GM12878 (cell line): ENCODE measurements at regions not wholly inside any gene's neighbourhood (a gene's known extent, or its start where the extent isn't known, plus 50 kb on each side); places are given as distances from the start of the nearest gene placed in this dataset.

ENCODE experiments used
- ATAC-seq: fragments of 200-7000 bp; cut with Tn5 transposase; 3 replicates; pipeline ENCODE4 v1.9.1; 2020; ENCODE audit warnings: mild to moderate bottlenecking, moderate library complexity
- BruUV-seq: library from RNA; stranded (reverse); fragments of 400-500 nt; replicated peaks from 2 replicates; lab custom pipeline; 2021; lab: Mats Ljungman, UMichigan
- CTCF ChIA-PET: fragments of 300-600 bp; sonication (Branson Sonifier 250); formaldehyde crosslinking; extraction: SDS; loops from one replicate; lab custom pipeline; 2021; ENCODE audit warnings: inconsistent platforms; lab: Yijun Ruan, JAX
- POLR2A ChIA-PET: fragments of 350-600 bp; formaldehyde crosslinking; extraction: SDS; loops from one replicate; lab custom pipeline; 2021; ENCODE audit warnings: inconsistent platforms; lab: Charles Lee
- RAD21 ChIA-PET: fragments of 300-600 bp; sonication (Branson Sonifier 250); formaldehyde crosslinking; loops from one replicate; lab custom pipeline; 2023; ENCODE audit warnings: antibody characterized with exemption; ENCODE audit not compliant: unreplicated experiment; lab: Charles Lee
- SMC1A ChIA-PET: fragments of 300-600 bp; sonication (Branson Sonifier 250); formaldehyde crosslinking; loops from one replicate; lab custom pipeline; 2023; ENCODE audit not compliant: unreplicated experiment, uncharacterized antibody; lab: Charles Lee
- DNase-seq: peaks from one replicate; pipeline ENCODE4 v3.0.0-alpha.2; 2011; ENCODE audit warnings: low read depth, low spot score
- FAIRE-seq: peaks from 3 replicates; lab custom pipeline; 2011; peaks lifted over from hg19 to GRCh38; lab: Jason Lieb, UNC
- H2AFZ ChIP-seq: 2 replicates; pipeline ENCODE4 v1.6.0; 2011; ENCODE audit warnings: low read depth, low read length, control low read depth; ENCODE audit not compliant: control insufficient read depth
- H3K27ac ChIP-seq: 2 replicates; pipeline ENCODE4 v1.5.1; 2011; ENCODE audit warnings: control low read depth; ENCODE audit not compliant: control insufficient read depth, insufficient read depth
- H3K27me3 ChIP-seq, 2 experiments: replicated peaks in 1 of 2; 2 replicates each; pipeline versions ENCODE4 v1.6.0 to v1.6.1; 2011; ENCODE audit warnings: low read length in 1 of 2; ENCODE audit not compliant: control insufficient read depth in 2 of 2, insufficient read depth in 2 of 2
- H3K36me3 ChIP-seq, 2 experiments: 2 replicates each; pipeline ENCODE4 v1.5.1; 2011; ENCODE audit warnings: low read length in 1 of 2; ENCODE audit not compliant: control insufficient read depth in 2 of 2, insufficient read depth in 2 of 2
- H3K4me1 ChIP-seq: 2 replicates; pipeline ENCODE4 v1.6.1; 2011; ENCODE audit warnings: mild to moderate bottlenecking, low read length, moderate library complexity, mixed read lengths; ENCODE audit not compliant: control insufficient read depth, insufficient read depth
- H3K4me2 ChIP-seq: 2 replicates; pipeline ENCODE4 v1.6.0; 2011; ENCODE audit warnings: control low read depth; ENCODE audit not compliant: control insufficient read depth, insufficient read depth
- H3K4me3 ChIP-seq: fragments of 200-600 bp; sonication (generic); 2 replicates; pipeline ENCODE4 v1.5.1; 2016
- H3K79me2 ChIP-seq: 2 replicates; pipeline ENCODE4 v1.6.0; 2011; ENCODE audit warnings: low read length; ENCODE audit not compliant: control insufficient read depth, insufficient read depth
- H3K9ac ChIP-seq: 2 replicates; pipeline ENCODE4 v1.8.0; 2011; ENCODE audit warnings: low read length, control low read depth, mixed read lengths; ENCODE audit not compliant: control insufficient read depth, insufficient read depth
- H3K9me3 ChIP-seq: replicated peaks from 3 replicates; pipeline ENCODE4 v1.5.1; 2011; ENCODE audit warnings: mild to moderate bottlenecking, low read length; ENCODE audit not compliant: control insufficient read depth, insufficient read depth
- H4K20me1 ChIP-seq: 2 replicates; pipeline ENCODE4 v1.6.0; 2011; ENCODE audit not compliant: control insufficient read depth, insufficient read depth
- BCL11A ChIP-seq: IDR thresholded peaks from 2 replicates; pipeline ENCODE4 v1.6.1; 2011; ENCODE audit warnings: low read depth, low read length
- CEBPZ ChIP-seq: fragments of 150-350 bp; IDR thresholded peaks from 2 replicates; pipeline ENCODE4 v1.6.1; 2016; ENCODE audit warnings: low read depth, low read length
- CREM ChIP-seq: IDR thresholded peaks from 2 replicates; pipeline ENCODE4 v1.6.1; 2014; ENCODE audit warnings: antibody characterized with exemption, low read depth
- JUNB ChIP-seq: IDR thresholded peaks from 2 replicates; pipeline ENCODE4 v1.6.1; 2016; ENCODE audit warnings: antibody characterized with exemption, mild to moderate bottlenecking
- JUND ChIP-seq: IDR thresholded peaks from 2 replicates; pipeline ENCODE4 v1.6.1; 2012; ENCODE audit warnings: low read depth, mild to moderate bottlenecking, low read length, improper control_type of control experiment, moderate library complexity
- NKRF ChIP-seq: fragments of 450-650 bp; conservative IDR thresholded peaks from 2 replicates; pipeline ENCODE4 v1.6.1; 2017; ENCODE audit warnings: mild to moderate bottlenecking, moderate library complexity
- NR2F1 ChIP-seq: fragments of 450-650 bp; conservative IDR thresholded peaks from 2 replicates; pipeline ENCODE4 v1.6.1; 2017; ENCODE audit warnings: mild to moderate bottlenecking
- PAX5 ChIP-seq: IDR thresholded peaks from 2 replicates; pipeline ENCODE4 v1.6.1; 2011; ENCODE audit warnings: low read depth, low read length, borderline replicate concordance
- SMC3 ChIP-seq: IDR thresholded peaks from 2 replicates; pipeline ENCODE4 v1.6.1; 2011; ENCODE audit warnings: low read length, improper control_type of control experiment, borderline replicate concordance
- SP1 ChIP-seq: IDR thresholded peaks from one replicate; pipeline ENCODE4 v1.6.1; 2011; ENCODE audit warnings: low read depth, low read length
- SREBF2 ChIP-seq: IDR thresholded peaks from 2 replicates; pipeline ENCODE4 v1.6.1; 2012; ENCODE audit warnings: mild to moderate bottlenecking, low read length
- TAF1 ChIP-seq: IDR thresholded peaks from 2 replicates; pipeline ENCODE4 v1.6.1; 2011; ENCODE audit warnings: mild to moderate bottlenecking, low read depth, low read length, borderline replicate concordance
- TCF12 ChIP-seq: IDR thresholded peaks from 2 replicates; pipeline ENCODE4 v1.6.1; 2011; ENCODE audit warnings: low read depth, mild to moderate bottlenecking, low read length
- in situ Hi-C: fragments of 300-500 bp; cut with MboI; formaldehyde crosslinking; loops from 9 replicates; pipeline ENCODE4 v1.14.3; 2018; ENCODE audit warnings: mixed read lengths
- intact Hi-C: fragments of 100-400 bp; cut with micrococcal nuclease; formaldehyde crosslinking; loops from one replicate; pipeline ENCODE4 v1.14.2; 2022; ENCODE audit not compliant: unreplicated experiment

GRCh38 chr6:119658917-119659316 is 309.4 kb upstream of the MAN1A1 start:
- DNase-seq (no peak), FAIRE-seq (no peak), ATAC-seq (peak; percentile 70)
- H3K27ac ChIP-seq = no peak overlapping the region
- H3K9ac ChIP-seq = no peak overlapping the region
- no TSS peak for BruUV-seq
- POLR2A ChIA-PET = no interaction called here
- in situ Hi-C loops (no loop called here), intact Hi-C loops (no loop called here)
- H3K79me2 ChIP-seq = no peaks in the 10 kb centered on the region
- RAD21 ChIA-PET = interaction anchor here (1.0 to 1.3 kb wide), 3 partner anchors 11 to 308 kb away, joined by 3 to 4 read pairs (median 3); no protein-coding TSS in a partner anchor
- TF ChIP-seq CEBPZ (no peak), JUND (no peak), SP1 (no peak), BCL11A (0 out of 2 replicates have a peak, but pooled peaks have one; percentile 25), TCF12 (no peak), NKRF (no peak), SMC3 (no peak), JUNB (0 out of 2 replicates have a peak, but pooled peaks have one; percentile 36), NR2F1 (peak; percentile 68; the same call in 1 of the 2 replicates), SREBF2 (no peak), PAX5 (no peak), CREM (no peak), TAF1 (no peak)
- no peaks in the 10 kb centered on the region for H3K9me3 ChIP-seq
- no peaks in the 10 kb centered on the region for H3K27me3 ChIP-seq
- H4K20me1 ChIP-seq = no peaks in the 10 kb centered on the region
- CTCF ChIA-PET = interaction anchor here (1.0 to 1.4 kb wide), 2 partner anchors 17 to 308 kb away, joined by 3 to 4 read pairs; no protein-coding TSS in a partner anchor
- H2AFZ ChIP-seq = no peak overlapping the region
- H3K4me3 ChIP-seq = no peak overlapping the region
- H3K4me2 ChIP-seq = no peak overlapping the region
- H3K4me1 ChIP-seq = no peaks in the 10 kb centered on the region
- H3K36me3 ChIP-seq = no peaks in the 10 kb centered on the region
- SMC1A ChIA-PET = interaction anchor here (0.8 to 1.5 kb wide), 6 partner anchors 9 to 196 kb away, joined by 3 to 4 read pairs (median 4); no protein-coding TSS in a partner anchor
